ENCODE measurements at regions not wholly inside any gene's neighbourhood (a gene's known extent, or its start where the extent isn't known, plus 50 kb on each side); places are given as distances from the start of the nearest gene placed in this dataset.

GRCh38 chr14:26841920-26842741 lies 244.3 kb upstream of the NOVA1 start:
- intact Hi-C loops (cut with micrococcal nuclease): no loop called here
- Mint-ChIP-seq H3K27ac (no peak overlapping the region), H3K9me3 (peaks cover 45% of the 10 kb centered on the region), H3K4me1 (ENCODE audit: low read depth) (no peaks in the 10 kb centered on the region), H3K27me3 (ENCODE audit: low read depth) (no peaks in the 10 kb centered on the region), H3K36me3 (ENCODE audit: low read depth) (no peaks in the 10 kb centered on the region), H3K4me3 (ENCODE audit: low read depth) (no peak overlapping the region)
- DNase-seq (ENCODE audit: low spot score): no peak

- Mint-ChIP-seq H3K4me3 (ENCODE audit: low read depth) (no peak overlapping the region), H3K27me3 (ENCODE audit: low read depth) (no peaks in the 10 kb centered on the region), H3K4me1 (ENCODE audit: low read depth) (no peaks in the 10 kb centered on the region), H3K27ac (no peak overlapping the region), H3K36me3 (ENCODE audit: low read depth) (no peaks in the 10 kb centered on the region), H3K9me3 (peaks cover 49% of the 10 kb centered on the region)
- DNase-seq (ENCODE audit: low spot score): no peak
- intact Hi-C loops (cut with micrococcal nuclease): no loop called here
These were observed 247.5 kb upstream of the NOVA1 start for GRCh38 chr14:26845151-26845818.

GRCh38 chr14:26846388-26846787 lies 248.6 kb upstream of the NOVA1 start:
- Mint-ChIP-seq H3K4me1 (ENCODE audit: low read depth) (no peaks in the 10 kb centered on the region), H3K9me3 (peaks cover 49% of the 10 kb centered on the region), H3K36me3 (ENCODE audit: low read depth) (no peaks in the 10 kb centered on the region), H3K4me3 (ENCODE audit: low read depth) (no peak overlapping the region), H3K27ac (no peak overlapping the region), H3K27me3 (ENCODE audit: low read depth) (no peaks in the 10 kb centered on the region)
- no peak for DNase-seq (ENCODE audit: low spot score)
- intact Hi-C loops (cut with micrococcal nuclease): no loop called here

- Mint-ChIP-seq H3K4me3 (ENCODE audit: low read depth) (no peak overlapping the region), H3K36me3 (ENCODE audit: low read depth) (no peaks in the 10 kb centered on the region), H3K27me3 (ENCODE audit: low read depth) (no peaks in the 10 kb centered on the region), H3K9me3 (peaks cover 48% of the 10 kb centered on the region), H3K27ac (no peak overlapping the region), H3K4me1 (ENCODE audit: low read depth) (no peaks in the 10 kb centered on the region)
- no peak for DNase-seq (ENCODE audit: low spot score)
- intact Hi-C loops (cut with micrococcal nuclease): no loop called here
These were observed 251.7 kb upstream of the NOVA1 start for GRCh38 chr14:26849514-26849913.

GRCh38 chr14:26851793-26852192 lies 254.0 kb upstream of the NOVA1 start:
- Mint-ChIP-seq H3K27ac (no peak overlapping the region), H3K4me1 (ENCODE audit: low read depth) (no peaks in the 10 kb centered on the region), H3K36me3 (ENCODE audit: low read depth) (no peaks in the 10 kb centered on the region), H3K27me3 (ENCODE audit: low read depth) (no peaks in the 10 kb centered on the region), H3K4me3 (ENCODE audit: low read depth) (no peak overlapping the region), H3K9me3 (peaks cover 46% of the 10 kb centered on the region)
- intact Hi-C loops (cut with micrococcal nuclease): no loop called here
- DNase-seq (ENCODE audit: low spot score): no peak

GRCh38 chr14:26855077-26855753 lies 257.4 kb upstream of the NOVA1 start:
- no peaks in the 10 kb centered on the region for H3K36me3 Mint-ChIP-seq (ENCODE audit: low read depth)
- no peaks in the 10 kb centered on the region for H3K27me3 Mint-ChIP-seq (ENCODE audit: low read depth)
- DNase-seq (ENCODE audit: low spot score): no peak
- intact Hi-C loops (cut with micrococcal nuclease): no loop called here
- H3K4me1 Mint-ChIP-seq (ENCODE audit: low read depth): no peaks in the 10 kb centered on the region
- no peak overlapping the region for H3K4me3 Mint-ChIP-seq (ENCODE audit: low read depth)
- no peak overlapping the region for H3K27ac Mint-ChIP-seq
- peaks cover 39% of the 10 kb centered on the region for H3K9me3 Mint-ChIP-seq

GRCh38 chr14:26856876-26857518 lies 259.2 kb upstream of the NOVA1 start:
- no peak overlapping the region for H3K27ac Mint-ChIP-seq
- H3K4me1 Mint-ChIP-seq (ENCODE audit: low read depth): no peaks in the 10 kb centered on the region
- peaks cover 41% of the 10 kb centered on the region for H3K9me3 Mint-ChIP-seq
- no peaks in the 10 kb centered on the region for H3K27me3 Mint-ChIP-seq (ENCODE audit: low read depth)
- H3K36me3 Mint-ChIP-seq (ENCODE audit: low read depth): no peaks in the 10 kb centered on the region
- intact Hi-C loops (cut with micrococcal nuclease): no loop called here
- H3K4me3 Mint-ChIP-seq (ENCODE audit: low read depth): no peak overlapping the region
- no peak for DNase-seq (ENCODE audit: low spot score)

- no peaks in the 10 kb centered on the region for H3K27me3 Mint-ChIP-seq (ENCODE audit: low read depth)
- no peak overlapping the region for H3K27ac Mint-ChIP-seq
- intact Hi-C loops (cut with micrococcal nuclease): no loop called here
- peaks cover 28% of the 10 kb centered on the region for H3K9me3 Mint-ChIP-seq
- H3K4me3 Mint-ChIP-seq (ENCODE audit: low read depth): no peak overlapping the region
- no peaks in the 10 kb centered on the region for H3K36me3 Mint-ChIP-seq (ENCODE audit: low read depth)
- no peaks in the 10 kb centered on the region for H3K4me1 Mint-ChIP-seq (ENCODE audit: low read depth)
- no peak for DNase-seq (ENCODE audit: low spot score)
These were observed 261.6 kb upstream of the NOVA1 start for GRCh38 chr14:26859483-26859882.

- Mint-ChIP-seq H3K4me1 (ENCODE audit: low read depth) (no peaks in the 10 kb centered on the region), H3K9me3 (peaks cover 26% of the 10 kb centered on the region), H3K36me3 (ENCODE audit: low read depth) (no peaks in the 10 kb centered on the region), H3K27ac (no peak overlapping the region), H3K27me3 (ENCODE audit: low read depth) (no peaks in the 10 kb centered on the region), H3K4me3 (ENCODE audit: low read depth) (no peak overlapping the region)
- DNase-seq (ENCODE audit: low spot score): no peak
- intact Hi-C loops (cut with micrococcal nuclease): no loop called here
These were observed 262.3 kb upstream of the NOVA1 start for GRCh38 chr14:26860111-26860510.

GRCh38 chr14:26863736-26864135 lies 265.9 kb upstream of the NOVA1 start:
- peaks cover 15% of the 10 kb centered on the region for H3K9me3 Mint-ChIP-seq

GRCh38 chr14:26866721-26867120 lies 268.9 kb upstream of the NOVA1 start:
- Mint-ChIP-seq H3K9me3 (peaks cover 21% of the 10 kb centered on the region), H3K27me3 (ENCODE audit: low read depth) (no peaks in the 10 kb centered on the region), H3K27ac (no peak overlapping the region), H3K4me3 (ENCODE audit: low read depth) (no peak overlapping the region), H3K4me1 (ENCODE audit: low read depth) (no peaks in the 10 kb centered on the region), H3K36me3 (ENCODE audit: low read depth) (no peaks in the 10 kb centered on the region)
- intact Hi-C loops (cut with micrococcal nuclease): no loop called here
- no peak for DNase-seq (ENCODE audit: low spot score)

More at GRCh38 chr14:26863736-26864135, 265.9 kb upstream of the NOVA1 start:
- no peaks in the 10 kb centered on the region for H3K36me3 Mint-ChIP-seq (ENCODE audit: low read depth)
- H3K27me3 Mint-ChIP-seq (ENCODE audit: low read depth): no peaks in the 10 kb centered on the region
- intact Hi-C loops (cut with micrococcal nuclease): no loop called here
- no peak overlapping the region for H3K4me3 Mint-ChIP-seq (ENCODE audit: low read depth)
- no peak for DNase-seq (ENCODE audit: low spot score)
- H3K4me1 Mint-ChIP-seq (ENCODE audit: low read depth): no peaks in the 10 kb centered on the region
- H3K27ac Mint-ChIP-seq: no peak overlapping the region

- H3K4me1 Mint-ChIP-seq (ENCODE audit: low read depth): no peaks in the 10 kb centered on the region
- peaks cover 21% of the 10 kb centered on the region for H3K9me3 Mint-ChIP-seq
- H3K27ac Mint-ChIP-seq: no peak overlapping the region
- intact Hi-C loops (cut with micrococcal nuclease): no loop called here
- no peaks in the 10 kb centered on the region for H3K27me3 Mint-ChIP-seq (ENCODE audit: low read depth)
- H3K4me3 Mint-ChIP-seq (ENCODE audit: low read depth): no peak overlapping the region
- DNase-seq (ENCODE audit: low spot score): no peak
- no peaks in the 10 kb centered on the region for H3K36me3 Mint-ChIP-seq (ENCODE audit: low read depth)
These were observed 269.4 kb upstream of the NOVA1 start for GRCh38 chr14:26867171-26867757.
